GM12892 (cell line): ENCODE measurements at regions not wholly inside any gene's neighbourhood (a gene's known extent, or its start where the extent isn't known, plus 50 kb on each side); places are given as distances from the start of the nearest gene placed in this dataset.

ENCODE experiments used
- POLR2A ChIP-seq: IDR thresholded peaks from 2 replicates; pipeline ENCODE4 v1.6.1; 2011; ENCODE audit warnings: low read depth, low read length, control low read depth
- TAF1 ChIP-seq: IDR thresholded peaks from 2 replicates; pipeline ENCODE4 v1.6.1; 2011; ENCODE audit warnings: low read depth, mild to moderate bottlenecking, control low read depth, low read length, borderline replicate concordance

DNA sequence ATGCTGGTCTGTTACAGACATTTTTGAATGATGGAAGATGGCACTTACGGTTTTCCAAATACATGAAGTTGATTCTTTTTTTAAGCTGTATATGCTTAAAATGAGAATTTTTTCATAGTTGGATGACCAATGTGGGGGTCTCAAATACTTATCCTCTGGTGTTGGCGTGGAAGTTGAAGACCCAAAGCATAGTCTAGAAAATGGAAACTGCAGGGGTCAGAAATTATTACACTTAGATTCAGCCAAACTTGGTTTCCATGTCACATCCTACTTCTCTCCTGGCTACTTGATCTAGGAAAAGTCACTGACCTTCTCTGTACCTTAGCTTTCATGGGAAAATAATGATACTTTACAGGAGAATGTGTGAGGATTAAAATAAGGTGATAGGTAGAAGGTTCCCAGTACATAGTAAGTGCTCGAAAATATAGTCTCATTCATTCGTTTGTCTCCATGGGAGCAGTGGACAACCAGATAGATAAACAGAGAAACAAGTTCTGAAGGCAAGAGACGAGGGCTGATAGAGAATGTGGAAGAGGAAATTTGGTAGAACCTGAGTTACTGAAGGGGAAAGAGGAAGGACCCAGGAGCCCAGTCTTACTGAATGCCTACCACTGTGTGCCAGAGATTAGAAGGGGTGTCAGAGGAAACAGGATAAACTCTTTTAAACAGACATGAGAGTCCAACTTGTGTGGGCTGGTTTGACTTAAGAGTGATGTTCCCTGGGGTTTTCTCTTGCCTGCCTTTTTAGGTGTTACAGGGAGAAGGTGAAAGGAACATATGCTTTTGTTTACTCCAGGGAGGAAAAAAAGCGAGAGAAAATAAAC, 560.3 kb upstream of the KLF4 start:
- no peak for TF ChIP-seq POLR2A
- no peak for TF ChIP-seq TAF1
